Mesothelial cell of epicardium (in vitro differentiated cells): ENCODE measurements at regions not wholly inside any gene's neighbourhood (a gene's known extent, or its start where the extent isn't known, plus 50 kb on each side); places are given as distances from the start of the nearest gene placed in this dataset.

Source experiments
- DNase-seq, 2 experiments: peaks; one replicate each; pipeline ENCODE4 v3.0.0; 2021; ENCODE audit warnings: low spot score in 2 of 2; ENCODE audit not compliant: unreplicated experiment in 2 of 2
- H3K27ac Mint-ChIP-seq: 2 replicates; pipeline ENCODE4 v1.8.0; 2021; ENCODE audit warnings: mixed read lengths
- H3K27me3 Mint-ChIP-seq: 2 replicates; pipeline ENCODE4 v1.8.0; 2021; ENCODE audit warnings: low read depth, mixed read lengths
- H3K36me3 Mint-ChIP-seq: 2 replicates; pipeline ENCODE4 v1.8.0; 2021; ENCODE audit warnings: mixed read lengths
- H3K4me1 Mint-ChIP-seq: 2 replicates; pipeline ENCODE4 v1.8.0; 2021; ENCODE audit warnings: mixed read lengths
- H3K4me3 Mint-ChIP-seq: 2 replicates; pipeline ENCODE4 v1.8.0; 2021; ENCODE audit warnings: mild to moderate bottlenecking, moderate library complexity, mixed read lengths
- H3K9me3 Mint-ChIP-seq: 2 replicates; pipeline ENCODE4 v1.8.0; 2021; ENCODE audit warnings: mixed read lengths
- TF ChIP-seq, protein P1 (sequence below): fragments of 200-600 bp; sonication (generic); IDR thresholded peaks from one replicate; pipeline ENCODE4 v1.5.0; 2021; ENCODE audit warnings: antibody characterized with exemption; ENCODE audit not compliant: unreplicated experiment

DNA sequence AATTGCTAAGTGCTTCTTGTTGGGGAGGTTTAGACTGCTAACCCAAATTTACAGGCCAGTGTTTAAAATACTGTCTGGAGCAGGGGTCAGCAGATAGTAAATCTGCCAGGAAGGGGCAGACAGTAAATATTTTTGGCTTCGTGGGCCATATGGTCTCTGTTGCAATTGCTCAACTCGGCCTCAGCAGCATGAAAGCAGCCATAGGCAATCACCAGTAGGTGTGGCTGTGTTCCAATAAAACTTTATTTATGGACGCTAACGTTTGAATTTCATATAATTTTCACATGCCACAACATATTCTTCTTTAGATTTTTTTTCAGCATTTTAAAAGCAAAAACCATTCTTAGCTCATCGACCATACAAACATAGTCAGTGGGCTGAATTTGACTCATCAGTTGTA lies 172.7 kb downstream of the BRINP2 start:
- TF ChIP-seq, protein P1, sequence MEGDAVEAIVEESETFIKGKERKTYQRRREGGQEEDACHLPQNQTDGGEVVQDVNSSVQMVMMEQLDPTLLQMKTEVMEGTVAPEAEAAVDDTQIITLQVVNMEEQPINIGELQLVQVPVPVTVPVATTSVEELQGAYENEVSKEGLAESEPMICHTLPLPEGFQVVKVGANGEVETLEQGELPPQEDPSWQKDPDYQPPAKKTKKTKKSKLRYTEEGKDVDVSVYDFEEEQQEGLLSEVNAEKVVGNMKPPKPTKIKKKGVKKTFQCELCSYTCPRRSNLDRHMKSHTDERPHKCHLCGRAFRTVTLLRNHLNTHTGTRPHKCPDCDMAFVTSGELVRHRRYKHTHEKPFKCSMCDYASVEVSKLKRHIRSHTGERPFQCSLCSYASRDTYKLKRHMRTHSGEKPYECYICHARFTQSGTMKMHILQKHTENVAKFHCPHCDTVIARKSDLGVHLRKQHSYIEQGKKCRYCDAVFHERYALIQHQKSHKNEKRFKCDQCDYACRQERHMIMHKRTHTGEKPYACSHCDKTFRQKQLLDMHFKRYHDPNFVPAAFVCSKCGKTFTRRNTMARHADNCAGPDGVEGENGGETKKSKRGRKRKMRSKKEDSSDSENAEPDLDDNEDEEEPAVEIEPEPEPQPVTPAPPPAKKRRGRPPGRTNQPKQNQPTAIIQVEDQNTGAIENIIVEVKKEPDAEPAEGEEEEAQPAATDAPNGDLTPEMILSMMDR = no peak
- H3K4me1 Mint-ChIP-seq = peaks cover 9% of the 10 kb centered on the region
- no peak for DNase-seq
- H3K27me3 Mint-ChIP-seq = no peaks in the 10 kb centered on the region
- H3K9me3 Mint-ChIP-seq = no peaks in the 10 kb centered on the region
- H3K27ac Mint-ChIP-seq = no peak overlapping the region
- H3K4me3 Mint-ChIP-seq = no peak overlapping the region
- no peaks in the 10 kb centered on the region for H3K36me3 Mint-ChIP-seq

DNA sequence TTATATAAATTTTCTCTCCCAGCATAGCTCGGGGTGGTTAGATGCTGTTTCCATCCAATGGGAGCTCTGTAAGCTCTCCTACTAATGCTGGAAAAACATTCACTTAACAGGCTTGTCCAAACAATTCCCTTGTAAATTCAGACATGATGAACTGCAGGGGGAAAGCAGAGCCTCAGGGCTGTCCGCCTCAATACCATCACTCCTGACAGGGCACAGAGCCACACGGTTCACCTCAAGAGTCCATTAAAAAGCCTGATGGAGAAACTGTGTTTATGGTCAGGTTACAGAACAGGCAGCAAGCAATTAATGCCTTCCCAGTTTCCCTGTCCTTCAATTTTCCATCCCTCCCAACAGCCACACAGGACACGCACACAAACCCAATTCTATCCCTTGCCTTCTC lies 171.0 kb downstream of the BRINP2 start:
- Mint-ChIP-seq H3K4me1 (peaks cover 9% of the 10 kb centered on the region), H3K27me3 (peaks cover 2% of the 10 kb centered on the region), H3K27ac (no peak overlapping the region), H3K9me3 (no peaks in the 10 kb centered on the region), H3K36me3 (no peaks in the 10 kb centered on the region), H3K4me3 (no peak overlapping the region)
- no peak for DNase-seq
- TF ChIP-seq, protein P1 = no peak

DNA sequence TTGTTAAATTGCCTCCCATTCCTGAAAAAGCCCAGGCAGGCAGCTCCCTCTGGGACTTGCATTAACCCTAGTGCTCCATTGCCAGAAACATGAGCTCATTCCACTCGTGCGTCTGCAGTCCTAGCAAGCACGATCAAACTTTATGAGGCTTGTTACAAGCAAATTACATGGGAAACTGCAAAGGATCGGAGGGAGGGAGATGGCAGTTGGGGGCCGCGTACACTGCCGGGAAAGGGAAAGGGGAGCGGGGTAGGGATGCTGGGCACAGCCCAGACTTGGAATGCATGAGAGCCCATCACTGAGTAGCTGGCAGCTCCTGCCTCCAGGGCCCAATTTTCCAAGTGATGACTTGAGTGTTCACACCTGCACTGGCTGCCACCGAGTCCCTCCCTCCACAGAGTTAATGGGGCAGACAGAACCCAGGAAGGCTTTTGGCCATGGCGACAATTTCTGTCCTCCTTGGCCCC lies 169.9 kb downstream of the BRINP2 start:
- Mint-ChIP-seq H3K9me3 (no peaks in the 10 kb centered on the region), H3K4me1 (peaks cover 9% of the 10 kb centered on the region), H3K4me3 (no peak overlapping the region), H3K36me3 (no peaks in the 10 kb centered on the region), H3K27me3 (peaks cover 2% of the 10 kb centered on the region), H3K27ac (no peak overlapping the region)
- DNase-seq = no peak
- TF ChIP-seq, protein P1 = no peak

DNA sequence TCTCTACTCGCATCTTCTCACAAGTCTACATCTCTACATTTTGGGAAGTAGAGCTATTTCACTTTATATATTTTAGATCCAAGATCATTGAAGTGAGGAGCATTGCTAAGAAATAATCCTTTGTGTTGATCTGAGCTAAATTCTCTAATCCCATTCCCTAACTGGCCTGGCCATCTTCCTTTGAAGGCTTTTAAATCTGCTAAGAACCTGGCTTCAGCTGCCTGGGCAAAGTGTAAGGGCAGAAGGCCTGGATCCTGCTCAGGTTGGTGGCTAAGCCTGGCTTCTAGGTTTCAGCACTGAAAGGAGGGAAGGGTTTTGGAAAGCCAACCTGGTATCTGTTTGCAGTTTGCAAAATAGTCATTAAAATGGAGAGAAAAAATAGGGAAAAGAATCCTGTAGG lies 167.6 kb downstream of the BRINP2 start:
- no peaks in the 10 kb centered on the region for H3K36me3 Mint-ChIP-seq
- no peak overlapping the region for H3K4me3 Mint-ChIP-seq
- peaks cover 9% of the 10 kb centered on the region for H3K4me1 Mint-ChIP-seq
- H3K27ac Mint-ChIP-seq = no peak overlapping the region
- H3K27me3 Mint-ChIP-seq = peaks cover 2% of the 10 kb centered on the region
- DNase-seq = no peak
- TF ChIP-seq, protein P1 = no peak
- H3K9me3 Mint-ChIP-seq = no peaks in the 10 kb centered on the region

DNA sequence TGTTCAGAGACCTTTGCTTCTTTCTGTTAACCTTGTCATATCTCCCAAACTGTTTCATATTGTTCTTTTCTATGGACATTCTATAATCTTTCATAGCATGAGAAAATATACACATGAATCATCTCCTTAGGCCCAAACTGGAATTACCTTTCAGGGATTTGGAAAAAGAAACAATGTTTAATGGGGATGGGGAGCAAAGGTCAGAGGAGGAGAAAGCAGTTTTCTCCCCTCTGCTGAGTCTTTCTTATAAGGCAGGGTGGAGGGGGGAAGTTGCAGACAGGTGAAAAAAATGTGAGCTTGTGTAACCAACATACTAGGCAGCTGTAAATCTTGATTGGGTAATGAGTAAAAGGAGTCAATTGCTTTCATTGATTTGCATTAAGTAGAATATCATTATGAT lies 164.1 kb downstream of the BRINP2 start:
- no peaks in the 10 kb centered on the region for H3K36me3 Mint-ChIP-seq
- peaks cover 3% of the 10 kb centered on the region for H3K27me3 Mint-ChIP-seq
- TF ChIP-seq, protein P1 = no peak

DNA sequence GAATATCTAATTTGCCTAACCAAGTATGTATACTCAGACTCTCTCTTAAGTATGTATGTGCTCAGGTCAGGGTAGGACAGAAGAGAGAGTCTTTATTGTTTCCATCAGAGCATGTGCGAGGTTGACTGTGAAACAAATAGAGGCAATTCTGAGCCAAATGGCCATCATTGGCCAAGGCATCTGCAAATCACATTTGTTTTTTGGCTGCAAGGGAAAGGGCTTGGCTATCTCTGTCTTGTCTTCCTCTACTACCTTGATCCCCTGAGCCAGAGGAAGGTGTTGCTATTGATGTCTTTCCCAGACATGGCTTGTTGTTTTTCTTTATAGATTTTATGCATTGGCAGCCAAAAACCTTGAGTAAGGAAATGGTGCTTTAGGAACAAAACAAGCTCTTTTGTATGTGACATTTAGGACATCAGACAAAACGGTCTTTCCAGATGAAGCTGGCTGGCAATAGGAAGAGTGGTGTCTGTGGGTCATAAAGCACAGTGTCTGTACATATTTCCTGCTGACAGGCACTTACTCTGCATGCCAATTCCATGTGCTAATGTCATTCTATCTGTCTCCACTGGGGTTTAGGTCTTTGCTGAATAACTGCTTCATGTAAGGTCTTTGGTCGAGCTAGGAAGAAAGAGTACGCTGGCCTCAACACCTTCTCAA lies 163.3 kb downstream of the BRINP2 start:
- no peaks in the 10 kb centered on the region for H3K36me3 Mint-ChIP-seq
- no peaks in the 10 kb centered on the region for H3K4me1 Mint-ChIP-seq
- H3K27ac Mint-ChIP-seq = no peak overlapping the region
- no peaks in the 10 kb centered on the region for H3K9me3 Mint-ChIP-seq
- TF ChIP-seq, protein P1 = no peak
- H3K27me3 Mint-ChIP-seq = peaks cover 7% of the 10 kb centered on the region
- H3K4me3 Mint-ChIP-seq = no peak overlapping the region
- no peak for DNase-seq

More for the DNA sequence above, 164.1 kb downstream of the BRINP2 start:
- H3K4me3 Mint-ChIP-seq = no peak overlapping the region
- no peak overlapping the region for H3K27ac Mint-ChIP-seq
- DNase-seq = no peak
- no peaks in the 10 kb centered on the region for H3K4me1 Mint-ChIP-seq
- H3K9me3 Mint-ChIP-seq = no peaks in the 10 kb centered on the region
